ENCODE measurements at regions not wholly inside any gene's neighbourhood (a gene's known extent, or its start where the extent isn't known, plus 50 kb on each side); places are given as distances from the start of the nearest gene placed in this dataset.

DNA sequence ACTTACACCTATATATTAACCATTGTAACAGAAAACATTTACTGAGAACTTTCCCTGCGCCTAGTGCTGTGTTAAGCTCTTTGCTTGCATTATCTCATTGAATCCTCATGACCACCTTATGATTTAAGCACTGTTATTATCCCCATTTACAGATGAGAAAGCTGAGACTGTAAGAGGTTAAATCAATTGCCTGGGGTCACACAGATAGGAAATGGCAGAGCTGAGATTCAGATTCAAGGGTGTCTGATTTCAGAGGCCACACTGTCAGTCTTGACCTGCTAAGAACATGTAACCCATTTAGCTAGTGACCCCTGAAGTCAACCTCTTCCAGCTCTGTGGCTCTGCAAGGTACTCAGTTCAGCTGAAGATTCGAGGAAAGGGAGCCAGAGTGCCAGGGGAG lies 143.9 kb downstream of the TLE3 start:
- H3K9ac ChIP-seq (ENCODE audit: low read depth, low read length), result no peak overlapping the region
- no peak overlapping the region for H4K5ac ChIP-seq (ENCODE audit: low read depth, low read length)
- H2AK5ac ChIP-seq (ENCODE audit: low read depth, low read length), result no peak overlapping the region
- H3K23ac ChIP-seq (ENCODE audit: low read depth, low read length), result no peak overlapping the region
- no CpG with 5 or more reads among the region's 2 CpGs for WGBS, 2 experiments (ENCODE audit: extremely low coverage in 2 of 2, insufficient read length in 1 of 2)
- H3K14ac ChIP-seq (replicated peaks; ENCODE audit: low read depth, low read length), result no peak overlapping the region
- no peak overlapping the region for H2AFZ ChIP-seq (replicated peaks; ENCODE audit: low read length, poor library complexity)
- H3K4me3 ChIP-seq (ENCODE audit: insufficient read depth, low read depth, low read length), result no peak overlapping the region
- no peak overlapping the region for H4K8ac ChIP-seq (ENCODE audit: low read depth in 2 of 2, low read length in 2 of 2)
- no peak overlapping the region for H2AK9ac ChIP-seq (replicated peaks; ENCODE audit: low read depth, low read length, poor library complexity)
- H3K79me1 ChIP-seq (ENCODE audit: low read depth in 1 of 2, low read length in 2 of 2), result no peaks in the 10 kb centered on the region
- no peak for TF ChIP-seq ELK1 (IDR thresholded peaks at IDR 0.05; ENCODE audit: borderline replicate concordance, low read depth, low read length)
- no peak for TF ChIP-seq MXI1 (IDR thresholded peaks at IDR 0.05; ENCODE audit: borderline replicate concordance, low read depth, low read length)
- TF ChIP-seq BHLHE40 (IDR thresholded peaks at IDR 0.05; ENCODE audit: low read depth, low read length), result no peak
- no peak for TF ChIP-seq FOS (IDR thresholded peaks at IDR 0.05; ENCODE audit: low read depth, low read length)
- TF ChIP-seq POLR2A (IDR thresholded peaks at IDR 0.05; ENCODE audit: low read depth, low read length), result no peak
- no peak for TF ChIP-seq NFE2L2 (IDR thresholded peaks at IDR 0.05; ENCODE audit: low read depth, low read length)
- TF ChIP-seq USF2 (IDR thresholded peaks at IDR 0.05; ENCODE audit: low read depth, low read length), result no peak
- no peak for DNase-seq
- H3K36me3 ChIP-seq (ENCODE audit: control insufficient read depth, insufficient read depth, low read length), result no peaks in the 10 kb centered on the region
- H3K18ac ChIP-seq (ENCODE audit: low read depth, low read length), result no peak overlapping the region
- no peaks in the 10 kb centered on the region for H3K9me3 ChIP-seq (ENCODE audit: control insufficient read depth, insufficient read depth, low read length)
- dilution Hi-C loops (cut with HindIII; ENCODE audit: low sequenced_read_pairs, unreplicated experiment) (no loop called here), intact Hi-C loops (cut with micrococcal nuclease) (loop anchor here (2.0 kb wide), 1 partner anchor 143 kb away; the partner anchor contains the start of gene TLE3), in situ Hi-C loops (cut with MboI; ENCODE audit: low sequenced_read_pairs) (no loop called here)
- H3K27ac ChIP-seq (ENCODE audit: insufficient read depth, low read length), result no peak overlapping the region
- H3K4me1 ChIP-seq (ENCODE audit: control insufficient read depth, insufficient read depth, low read length), result peaks cover 3% of the 10 kb centered on the region; the same call in 1 of the 2 replicates
- CTCF ChIA-PET, result no interaction called here
- no peak overlapping the region for H4K91ac ChIP-seq (ENCODE audit: insufficient read depth, low read depth, low read length)
- POLR2A ChIA-PET (ENCODE audit: unreplicated experiment), result no interaction called here
- no peak overlapping the region for H3K4me2 ChIP-seq (ENCODE audit: low read depth, low read length)
- no TSS peak for BruUV-seq (replicated peaks)
- H2BK5ac ChIP-seq (ENCODE audit: low read depth, low read length, poor library complexity, severe bottlenecking), result no peak overlapping the region
- no peak overlapping the region for H3K4ac ChIP-seq (ENCODE audit: low read depth, low read length)
- no peak overlapping the region for H3K56ac ChIP-seq (ENCODE audit: extremely low read depth, insufficient read depth, low read length)
- H2BK120ac ChIP-seq (ENCODE audit: low read depth, low read length), result no peak overlapping the region
- H3K27me3 ChIP-seq (ENCODE audit: control insufficient read depth, insufficient read depth, low read length), result peaks cover 34% of the 10 kb centered on the region
- no peaks in the 10 kb centered on the region for H3K9me1 ChIP-seq (ENCODE audit: insufficient read depth, low read length)
- no peak overlapping the region for H2BK20ac ChIP-seq (ENCODE audit: low read depth, low read length)
- no peaks in the 10 kb centered on the region for H4K20me1 ChIP-seq (ENCODE audit: insufficient read depth, low read length)
- no peak for ATAC-seq (ENCODE audit: low read depth)
- no peak overlapping the region for H2BK15ac ChIP-seq (ENCODE audit: low read depth, low read length)
